Stimulated activated naive CD8-positive, alpha-beta T cell treated with anti-CD3 and anti-CD28 coated beads, Interleukin-15, Interleukin-2, amounts not matched to agents 100 ng/mL and 50 ng/mL, for 24 hours (primary cell): ENCODE measurements at regions not wholly inside any gene's neighbourhood (a gene's known extent, or its start where the extent isn't known, plus 50 kb on each side); places are given as distances from the start of the nearest gene placed in this dataset.

ENCODE experiments used
- H3K27ac Mint-ChIP-seq: one replicate; pipeline ENCODE4 v1.8.0; 2021; ENCODE audit warnings: mild to moderate bottlenecking, mixed read lengths
- H3K27me3 Mint-ChIP-seq: one replicate; pipeline ENCODE4 v1.8.0; 2021; ENCODE audit warnings: mixed read lengths
- H3K36me3 Mint-ChIP-seq: one replicate; pipeline ENCODE4 v1.8.0; 2021; ENCODE audit warnings: low read depth, mixed read lengths
- H3K4me1 Mint-ChIP-seq: one replicate; pipeline ENCODE4 v1.8.0; 2021; ENCODE audit warnings: low read depth, mixed read lengths
- H3K4me3 Mint-ChIP-seq: one replicate; pipeline ENCODE4 v1.8.0; 2021; ENCODE audit warnings: mild to moderate bottlenecking, mixed read lengths
- H3K9me3 Mint-ChIP-seq: one replicate; pipeline ENCODE4 v1.8.0; 2021; ENCODE audit warnings: mixed read lengths

DNA sequence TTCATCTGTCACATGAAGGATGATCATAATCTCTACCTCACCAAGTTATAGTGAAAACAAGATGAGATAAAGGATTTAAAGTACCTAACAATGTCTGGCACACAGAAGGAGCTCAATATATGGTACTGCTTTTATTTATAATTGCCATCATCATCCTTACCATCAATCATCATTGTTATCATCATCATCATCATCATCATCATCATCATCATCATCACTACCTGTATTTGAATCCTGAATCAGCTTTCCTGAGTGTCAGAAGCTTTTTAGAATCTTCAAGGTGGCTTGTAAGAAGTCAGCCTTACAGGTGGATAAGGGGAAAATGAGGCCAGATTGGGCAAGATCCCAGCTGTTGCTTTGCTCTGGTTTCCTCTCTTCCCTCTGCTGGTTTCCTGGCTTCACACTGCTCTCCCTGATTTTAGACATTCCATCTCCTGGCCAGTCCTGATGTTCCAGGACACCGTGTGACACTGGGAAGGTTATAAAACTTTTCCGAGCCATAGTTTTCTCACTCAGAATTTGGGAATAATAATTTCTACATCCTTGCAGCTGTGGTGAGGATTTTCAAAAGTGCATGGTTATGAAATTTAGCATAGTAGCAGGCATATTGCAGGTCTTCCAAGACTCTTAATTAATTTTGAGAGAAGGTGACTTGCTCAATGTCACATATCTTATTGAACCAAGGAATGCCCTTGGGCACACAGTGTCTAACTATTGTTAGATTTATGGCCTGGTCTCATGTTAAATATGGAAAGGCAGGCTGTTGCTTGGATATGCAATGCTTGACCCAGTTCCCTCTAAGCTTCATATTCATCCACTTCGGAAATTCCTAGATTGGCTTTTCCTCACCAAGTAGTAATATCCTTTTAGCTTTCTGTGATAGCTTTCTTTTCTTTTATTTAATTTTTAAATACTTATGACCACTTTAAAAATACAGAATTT lies 160.7 kb downstream of the TMEM38B start:
- H3K4me1 Mint-ChIP-seq, result peaks cover 22% of the 10 kb centered on the region
- no peak overlapping the region for H3K4me3 Mint-ChIP-seq
- peaks cover 6% of the 10 kb centered on the region for H3K9me3 Mint-ChIP-seq
- H3K36me3 Mint-ChIP-seq, result no peaks in the 10 kb centered on the region
- H3K27ac Mint-ChIP-seq, result no peak overlapping the region
- H3K27me3 Mint-ChIP-seq, result no peaks in the 10 kb centered on the region

DNA sequence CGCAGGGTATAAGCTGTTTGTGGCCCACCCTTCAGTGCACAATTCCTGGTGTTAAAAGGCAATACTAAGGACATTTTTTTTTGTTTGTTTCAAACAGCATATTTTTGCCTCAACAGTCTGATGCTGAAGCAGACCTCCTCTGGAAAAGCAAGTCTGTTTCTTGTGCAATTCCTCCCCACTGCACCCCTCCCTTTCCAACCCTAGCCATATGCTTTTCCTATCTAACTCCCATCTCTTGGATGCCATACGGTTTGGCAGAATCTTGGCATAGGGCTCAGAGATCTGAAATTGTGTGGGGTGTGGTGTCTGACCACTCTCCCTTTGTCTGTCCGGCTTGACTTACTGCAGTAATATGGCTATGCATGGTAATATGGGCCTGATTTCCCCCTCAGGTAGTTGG lies 161.6 kb downstream of the TMEM38B start:
- H3K27ac Mint-ChIP-seq, result no peak overlapping the region
- H3K9me3 Mint-ChIP-seq, result peaks cover 6% of the 10 kb centered on the region
- no peaks in the 10 kb centered on the region for H3K36me3 Mint-ChIP-seq
- peaks cover 22% of the 10 kb centered on the region for H3K4me1 Mint-ChIP-seq
- H3K27me3 Mint-ChIP-seq, result no peaks in the 10 kb centered on the region
- no peak overlapping the region for H3K4me3 Mint-ChIP-seq

DNA sequence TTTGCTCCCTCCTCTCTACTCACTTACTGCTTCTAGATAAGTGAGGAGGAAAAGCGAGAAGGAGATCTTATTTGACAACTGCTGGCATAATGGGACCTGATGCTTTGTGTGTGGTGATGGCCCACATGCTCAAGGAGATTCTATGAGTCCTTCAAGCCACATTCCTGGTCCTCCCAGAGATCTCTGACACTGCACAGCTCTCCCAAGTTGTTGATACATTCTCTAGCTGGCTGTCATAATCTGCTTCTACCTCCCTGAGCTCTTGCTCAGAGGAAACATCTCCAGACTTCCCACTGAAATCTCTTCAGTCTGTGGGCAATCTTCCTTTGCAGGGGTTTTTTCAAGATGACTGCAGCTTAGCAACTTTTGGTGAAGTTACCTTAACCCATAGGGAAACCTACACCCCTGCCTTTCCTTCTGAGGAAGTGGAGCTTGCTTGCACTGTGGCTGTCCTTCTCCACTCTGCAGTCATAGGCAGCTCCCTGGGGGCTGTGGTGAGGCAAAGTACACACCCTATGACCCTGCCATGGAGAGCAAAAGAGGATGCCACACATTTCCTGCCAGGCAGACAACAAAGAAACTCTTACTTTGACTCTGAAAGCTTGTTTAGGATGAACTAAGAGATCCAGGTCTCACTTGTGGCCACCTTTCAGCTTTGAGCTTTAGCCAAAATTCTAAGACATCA lies 163.8 kb downstream of the TMEM38B start:
- no peak overlapping the region for H3K4me3 Mint-ChIP-seq
- H3K27ac Mint-ChIP-seq, result no peak overlapping the region

DNA sequence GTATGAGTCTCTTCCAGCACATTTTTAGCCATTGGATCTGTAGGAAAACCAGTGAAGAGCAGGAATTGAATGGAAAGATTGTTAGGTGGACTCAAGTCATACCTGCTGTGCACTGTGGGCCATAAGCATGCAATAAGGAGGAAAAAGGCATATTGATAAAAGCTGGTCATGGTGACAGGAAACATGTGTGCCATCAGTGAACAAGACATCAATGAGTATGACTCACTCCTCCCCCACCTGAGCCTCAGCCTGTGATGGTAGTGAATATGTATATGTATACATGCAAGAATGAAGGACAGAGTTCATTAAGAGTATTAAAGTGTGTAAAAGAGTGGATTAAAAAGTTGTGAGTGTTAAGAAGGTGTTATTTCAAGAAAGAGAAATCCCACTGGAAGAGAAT lies 164.5 kb downstream of the TMEM38B start:
- H3K36me3 Mint-ChIP-seq, result no peaks in the 10 kb centered on the region
- H3K4me1 Mint-ChIP-seq, result peaks cover 22% of the 10 kb centered on the region
- no peaks in the 10 kb centered on the region for H3K27me3 Mint-ChIP-seq
- H3K27ac Mint-ChIP-seq, result peak overlapping the region; percentile 79
- peak overlapping the region; percentile 58 for H3K4me3 Mint-ChIP-seq
- H3K9me3 Mint-ChIP-seq, result peaks cover 11% of the 10 kb centered on the region

More for the DNA sequence above, 163.8 kb downstream of the TMEM38B start:
- no peaks in the 10 kb centered on the region for H3K27me3 Mint-ChIP-seq
- H3K36me3 Mint-ChIP-seq, result no peaks in the 10 kb centered on the region
- peaks cover 22% of the 10 kb centered on the region for H3K4me1 Mint-ChIP-seq
- peaks cover 9% of the 10 kb centered on the region for H3K9me3 Mint-ChIP-seq

GRCh38 chr9:105859428-105860091 lies 165.2 kb downstream of the TMEM38B start:
- Mint-ChIP-seq H3K4me1 (peaks cover 22% of the 10 kb centered on the region), H3K9me3 (peaks cover 11% of the 10 kb centered on the region), H3K4me3 (peak overlapping the region; percentile 22), H3K27ac (peak overlapping the region; percentile 79), H3K27me3 (no peaks in the 10 kb centered on the region), H3K36me3 (no peaks in the 10 kb centered on the region)

DNA sequence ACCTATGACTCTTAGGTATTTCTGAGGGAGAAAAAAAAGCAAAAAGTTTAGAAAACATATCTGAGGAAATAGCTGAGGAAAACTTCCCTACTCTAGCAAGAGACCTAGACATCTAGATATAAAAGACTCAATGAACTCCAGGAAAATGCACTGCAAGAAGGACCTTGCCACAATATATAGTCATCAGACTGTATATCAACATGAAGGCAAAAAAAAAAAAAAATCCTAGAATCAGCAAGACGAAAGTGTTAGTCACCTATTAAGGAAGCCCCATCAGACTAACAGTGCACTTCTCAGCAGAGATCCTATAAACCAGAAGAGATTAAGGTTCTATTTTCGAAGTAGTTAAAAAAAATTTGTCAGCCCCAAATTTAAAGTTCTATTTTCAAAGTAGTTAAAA lies 166.2 kb downstream of the TMEM38B start:
- peaks cover 11% of the 10 kb centered on the region for H3K9me3 Mint-ChIP-seq
- no peaks in the 10 kb centered on the region for H3K36me3 Mint-ChIP-seq
- no peak overlapping the region for H3K27ac Mint-ChIP-seq
- peaks cover 22% of the 10 kb centered on the region for H3K4me1 Mint-ChIP-seq
- H3K4me3 Mint-ChIP-seq, result no peak overlapping the region
- no peaks in the 10 kb centered on the region for H3K27me3 Mint-ChIP-seq

DNA sequence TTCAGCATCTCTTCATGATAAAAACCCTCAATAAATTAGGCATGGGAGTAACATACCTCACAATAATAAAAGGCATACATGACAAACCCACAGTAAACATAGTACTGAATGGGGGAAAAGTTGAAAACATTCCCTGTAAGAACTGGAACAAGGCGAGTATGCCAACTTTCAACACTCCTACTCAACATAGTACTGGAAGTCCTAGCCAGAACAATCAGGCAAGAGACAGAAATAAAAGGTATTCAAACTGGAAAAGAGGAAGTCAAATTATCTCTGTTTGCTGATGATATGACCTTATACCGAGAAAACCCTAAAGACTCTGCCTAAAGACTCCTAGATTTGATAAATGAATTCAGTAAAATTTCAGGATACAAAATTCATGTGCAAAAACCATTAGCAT lies 167.6 kb downstream of the TMEM38B start:
- peaks cover 22% of the 10 kb centered on the region for H3K4me1 Mint-ChIP-seq
- no peaks in the 10 kb centered on the region for H3K36me3 Mint-ChIP-seq
- H3K9me3 Mint-ChIP-seq, result peaks cover 11% of the 10 kb centered on the region
- no peaks in the 10 kb centered on the region for H3K27me3 Mint-ChIP-seq
- H3K27ac Mint-ChIP-seq, result no peak overlapping the region
- no peak overlapping the region for H3K4me3 Mint-ChIP-seq

- peaks cover 7% of the 10 kb centered on the region for H3K4me1 Mint-ChIP-seq
- H3K9me3 Mint-ChIP-seq, result peaks cover 5% of the 10 kb centered on the region
- H3K36me3 Mint-ChIP-seq, result no peaks in the 10 kb centered on the region
- no peak overlapping the region for H3K27ac Mint-ChIP-seq
- no peaks in the 10 kb centered on the region for H3K27me3 Mint-ChIP-seq
- no peak overlapping the region for H3K4me3 Mint-ChIP-seq
These were observed 170.0 kb downstream of the TMEM38B start for GRCh38 chr9:105864248-105864898.

DNA sequence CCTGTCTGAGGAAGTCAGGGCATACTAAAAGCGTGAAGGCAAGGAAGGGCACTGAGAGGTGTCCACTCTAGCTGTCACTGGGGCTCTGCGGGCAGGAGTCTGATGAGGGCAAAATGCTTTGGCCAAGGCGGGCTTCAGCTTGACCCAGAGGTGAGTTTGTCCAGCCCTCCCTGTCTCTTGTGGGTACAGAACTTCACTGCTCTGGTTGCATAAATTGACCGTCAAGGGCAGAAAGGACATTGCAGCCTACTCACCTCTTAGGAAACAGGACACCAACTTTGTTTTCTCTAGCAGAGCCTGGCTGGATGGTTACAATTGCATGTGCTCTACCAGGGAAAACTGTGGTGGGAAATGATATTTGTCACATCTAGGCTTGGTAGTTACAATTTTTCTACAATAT lies 170.9 kb downstream of the TMEM38B start:
- H3K4me1 Mint-ChIP-seq, result no peaks in the 10 kb centered on the region
- H3K4me3 Mint-ChIP-seq, result no peak overlapping the region
- H3K9me3 Mint-ChIP-seq, result peaks cover 5% of the 10 kb centered on the region
- no peak overlapping the region for H3K27ac Mint-ChIP-seq
- H3K36me3 Mint-ChIP-seq, result no peaks in the 10 kb centered on the region
- H3K27me3 Mint-ChIP-seq, result no peaks in the 10 kb centered on the region

GRCh38 chr9:105871540-105871939 lies 177.2 kb downstream of the TMEM38B start:
- Mint-ChIP-seq H3K9me3 (no peaks in the 10 kb centered on the region), H3K36me3 (no peaks in the 10 kb centered on the region), H3K27me3 (no peaks in the 10 kb centered on the region), H3K4me3 (no peak overlapping the region), H3K27ac (no peak overlapping the region), H3K4me1 (no peaks in the 10 kb centered on the region)

- no peak overlapping the region for H3K27ac Mint-ChIP-seq
- H3K9me3 Mint-ChIP-seq, result no peaks in the 10 kb centered on the region
- no peaks in the 10 kb centered on the region for H3K27me3 Mint-ChIP-seq
- H3K36me3 Mint-ChIP-seq, result no peaks in the 10 kb centered on the region
- peaks cover 3% of the 10 kb centered on the region for H3K4me1 Mint-ChIP-seq
- H3K4me3 Mint-ChIP-seq, result no peak overlapping the region
These were observed 179.5 kb downstream of the TMEM38B start for GRCh38 chr9:105873801-105874200.

DNA sequence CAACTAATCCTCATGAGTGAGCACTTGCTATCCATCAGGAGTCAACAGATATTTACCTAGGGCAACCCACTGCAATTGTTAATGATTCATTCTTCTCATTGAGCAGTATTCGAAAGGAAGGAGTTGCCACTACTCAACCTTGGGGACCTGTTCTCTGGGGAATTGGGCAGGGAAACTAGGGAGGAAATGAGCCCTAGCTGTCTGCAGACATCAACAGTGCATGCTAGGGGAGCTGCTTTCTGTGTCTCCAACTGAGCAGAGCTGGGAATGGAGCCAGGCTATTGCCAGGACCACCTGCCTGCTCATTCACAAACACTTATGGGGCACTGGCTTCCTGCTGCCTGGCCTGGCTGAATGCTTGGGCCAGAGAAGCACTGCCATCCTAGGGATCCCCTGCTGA lies 183.4 kb downstream of the TMEM38B start:
- Mint-ChIP-seq H3K27ac (no peak overlapping the region), H3K27me3 (no peaks in the 10 kb centered on the region), H3K9me3 (no peaks in the 10 kb centered on the region), H3K4me3 (no peak overlapping the region), H3K36me3 (no peaks in the 10 kb centered on the region), H3K4me1 (peaks cover 3% of the 10 kb centered on the region)

DNA sequence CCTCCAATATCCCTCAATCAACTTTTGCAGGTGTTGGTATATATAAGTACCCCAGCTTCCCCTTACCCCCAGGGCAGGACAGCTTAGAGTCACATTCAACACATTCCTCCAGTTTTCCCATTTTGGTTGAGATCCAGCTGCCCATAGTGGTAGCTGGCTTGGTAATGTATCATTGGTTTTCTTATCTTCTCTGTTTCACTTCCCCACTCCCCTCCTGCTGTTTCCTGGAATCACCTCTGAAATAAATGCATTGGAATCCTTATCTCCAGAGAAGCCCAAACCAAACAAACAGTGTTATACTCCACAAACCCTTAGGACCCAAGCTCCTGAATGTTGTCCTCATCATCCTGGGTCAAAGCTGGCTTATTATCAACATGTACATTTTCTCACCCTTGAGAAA lies 184.8 kb downstream of the TMEM38B start:
- Mint-ChIP-seq H3K4me1 (peaks cover 13% of the 10 kb centered on the region), H3K4me3 (no peak overlapping the region), H3K36me3 (no peaks in the 10 kb centered on the region), H3K27me3 (peaks cover 3% of the 10 kb centered on the region), H3K27ac (no peak overlapping the region), H3K9me3 (no peaks in the 10 kb centered on the region)

DNA sequence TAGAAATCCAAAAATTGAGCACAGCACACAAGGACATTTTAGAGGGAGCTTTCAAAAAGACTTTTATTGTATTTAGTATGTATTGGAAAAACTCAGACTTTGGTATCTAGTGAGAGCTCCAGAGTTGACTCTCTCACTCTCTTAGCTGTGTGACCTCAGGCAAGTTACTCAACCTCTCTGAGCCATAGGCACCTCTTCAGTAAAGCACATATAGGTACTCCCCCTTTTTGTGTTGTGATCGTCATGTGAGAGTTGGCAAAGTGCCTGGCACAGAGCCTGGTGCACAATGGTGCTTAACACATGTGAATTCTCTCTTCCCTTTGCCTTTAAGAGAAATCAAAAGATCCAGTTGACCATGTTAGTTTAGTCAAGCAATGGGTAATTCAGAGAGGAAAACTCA lies 186.2 kb downstream of the TMEM38B start:
- Mint-ChIP-seq H3K4me3 (no peak overlapping the region), H3K36me3 (no peaks in the 10 kb centered on the region), H3K4me1 (peaks cover 17% of the 10 kb centered on the region), H3K9me3 (no peaks in the 10 kb centered on the region), H3K27me3 (peaks cover 3% of the 10 kb centered on the region), H3K27ac (no peak overlapping the region)

GRCh38 chr9:105881021-105881420 lies 186.7 kb downstream of the TMEM38B start:
- Mint-ChIP-seq H3K27me3 (peaks cover 3% of the 10 kb centered on the region), H3K4me3 (no peak overlapping the region), H3K9me3 (no peaks in the 10 kb centered on the region), H3K4me1 (peaks cover 17% of the 10 kb centered on the region), H3K36me3 (no peaks in the 10 kb centered on the region), H3K27ac (no peak overlapping the region)
